Endothelial cell of umbilical vein (primary cell): ENCODE measurements at regions not wholly inside any gene's neighbourhood (a gene's known extent, or its start where the extent isn't known, plus 50 kb on each side); places are given as distances from the start of the nearest gene placed in this dataset.

Source experiments
- BruUV-seq: library from RNA; stranded (reverse); fragments of 400-500 nt; replicated peaks from 2 replicates; lab custom pipeline; 2021; lab: Mats Ljungman, UMichigan
- CTCF ChIA-PET: fragments of 300-600, 350-600 bp; sonication (Branson Sonifier 250); formaldehyde crosslinking; loops from one replicate; lab custom pipeline; 2021; ENCODE audit warnings: antibody characterized with exemption, inconsistent platforms; lab: Charles Lee
- POLR2A ChIA-PET: fragments of 300-600, 350-600 bp; sonication (Branson Sonifier 250); formaldehyde crosslinking; loops from one replicate; lab custom pipeline; 2021; ENCODE audit warnings: antibody characterized with exemption, inconsistent platforms; lab: Charles Lee
- DNase-seq: peaks from one replicate; pipeline ENCODE4 v3.0.0-alpha.2; 2011; ENCODE audit warnings: low read depth, low spot score
- FAIRE-seq: peaks from 2 replicates; lab custom pipeline; 2011; peaks lifted over from hg19 to GRCh38; lab: Jason Lieb, UNC
- H2AFZ ChIP-seq: 2 replicates; pipeline ENCODE4 v1.6.0; 2012; ENCODE audit warnings: low read depth, low read length, control low read depth, inconsistent platforms
- H3K27ac ChIP-seq: 2 replicates; pipeline ENCODE4 v1.5.1; 2011; ENCODE audit warnings: low read depth, mild to moderate bottlenecking, control low read depth, low read length, moderate library complexity; ENCODE audit not compliant: insufficient read depth
- H3K27me3 ChIP-seq, 2 experiments: 2 replicates each; pipeline versions ENCODE4 v1.6.0 to v1.6.1; 2011; ENCODE audit warnings: low read length in 2 of 2, mixed read lengths in 1 of 2; ENCODE audit not compliant: control insufficient read depth in 2 of 2, insufficient read depth in 2 of 2
- H3K36me3 ChIP-seq, 2 experiments: 2 replicates in 1 of 2; 3 replicates in 1 of 2; pipeline ENCODE4 v1.5.1; 2011; ENCODE audit warnings: low read length in 2 of 2, mild to moderate bottlenecking in 1 of 2, moderate library complexity in 1 of 2; ENCODE audit not compliant: control insufficient read depth in 2 of 2, insufficient read depth in 2 of 2; ENCODE audit errors: extremely low read depth in 1 of 2
- H3K4me1 ChIP-seq: 3 replicates; pipeline ENCODE4 v1.5.1; 2011; ENCODE audit warnings: mild to moderate bottlenecking, low read length; ENCODE audit not compliant: control insufficient read depth, insufficient read depth; ENCODE audit errors: extremely low read depth
- H3K4me2 ChIP-seq: 2 replicates; pipeline ENCODE4 v1.6.1; 2011; ENCODE audit warnings: low read length, control low read depth, mixed read lengths; ENCODE audit not compliant: insufficient read depth
- H3K4me3 ChIP-seq, 3 experiments: fragments of 200-600 bp in 1 of 3; sonication (generic), shearing (Covaris generic) in 1 of 3; replicated peaks in 1 of 3; 2 replicates each; pipeline ENCODE4 v1.5.1; 2011 to 2016; ENCODE audit warnings: control low read depth in 3 of 3, low read length in 3 of 3, mild to moderate bottlenecking in 2 of 3, inconsistent platforms in 1 of 3, low read depth in 1 of 3, moderate library complexity in 1 of 3; ENCODE audit not compliant: insufficient read depth in 1 of 3
- H3K79me2 ChIP-seq: 2 replicates; pipeline ENCODE4 v1.6.0; 2012; ENCODE audit warnings: low read length, inconsistent platforms; ENCODE audit not compliant: control insufficient read depth, insufficient read depth
- H3K9ac ChIP-seq: replicated peaks from 2 replicates; pipeline ENCODE3; 2011; ENCODE audit warnings: low read length, control low read depth; ENCODE audit not compliant: insufficient read depth; ENCODE audit errors: extremely low read depth
- H3K9me1 ChIP-seq: replicated peaks from 3 replicates; pipeline ENCODE4 v1.6.0; 2011; ENCODE audit warnings: mild to moderate bottlenecking, low read length; ENCODE audit not compliant: control insufficient read depth, insufficient read depth; ENCODE audit errors: extremely low read depth
- H3K9me3 ChIP-seq: replicated peaks from 2 replicates; pipeline ENCODE4 v1.5.1; 2012; ENCODE audit warnings: low read length, inconsistent platforms; ENCODE audit not compliant: control insufficient read depth, insufficient read depth
- H4K20me1 ChIP-seq: replicated peaks from 2 replicates; pipeline ENCODE3; 2011; ENCODE audit warnings: mild to moderate bottlenecking, low read length; ENCODE audit not compliant: control insufficient read depth, insufficient read depth; ENCODE audit errors: extremely low read depth
- CTCF ChIP-seq, 2 donors: IDR thresholded peaks; 1 replicate in 1 of 2; 2 replicates in 1 of 2; pipeline ENCODE4 v1.5.1; 2011; ENCODE audit warnings: low read length in 2 of 2, mild to moderate bottlenecking in 2 of 2, moderate library complexity in 2 of 2, control low read depth in 1 of 2, inconsistent platforms in 1 of 2, low read depth in 1 of 2; ENCODE audit not compliant: insufficient read depth in 1 of 2; ENCODE audit errors: extremely low read depth in 1 of 2
- GATA2 ChIP-seq: IDR thresholded peaks from 2 replicates; pipeline ENCODE4 v1.7.0; 2011; ENCODE audit warnings: low read depth, mild to moderate bottlenecking, moderate library complexity, mixed read lengths, low read length; ENCODE audit not compliant: insufficient read length, insufficient read depth
- JUN ChIP-seq: IDR thresholded peaks from 2 replicates; pipeline ENCODE4 v1.6.1; 2011; ENCODE audit warnings: borderline replicate concordance, low read depth; ENCODE audit not compliant: insufficient read length, insufficient read depth
- MYC ChIP-seq: IDR thresholded peaks from one replicate; pipeline ENCODE4 v1.6.1; 2011; ENCODE audit warnings: mild to moderate bottlenecking, low read depth, low read length
- POLR2A ChIP-seq: IDR thresholded peaks from 2 replicates; pipeline ENCODE4 v1.6.1; 2012; ENCODE audit warnings: low read depth, mild to moderate bottlenecking, control low read depth, low read length
- POLR2AphosphoS5 ChIP-seq: IDR thresholded peaks from 2 replicates; pipeline ENCODE4 v1.6.1; 2012; ENCODE audit warnings: low read depth, mild to moderate bottlenecking, control low read depth, low read length, moderate library complexity; ENCODE audit not compliant: insufficient read depth
- dilution Hi-C: fragments of 300-500 bp; cut with MboI; formaldehyde crosslinking; loops from one replicate; pipeline ENCODE4 v1.15.0; 2019; ENCODE audit warnings: low sequenced_read_pairs; ENCODE audit not compliant: extremely low pct_ligation_motif_present
- intact Hi-C: fragments of 100-400 bp; cut with micrococcal nuclease; formaldehyde crosslinking; loops from one replicate; pipeline ENCODE4 v1.10.0; 2022

DNA sequence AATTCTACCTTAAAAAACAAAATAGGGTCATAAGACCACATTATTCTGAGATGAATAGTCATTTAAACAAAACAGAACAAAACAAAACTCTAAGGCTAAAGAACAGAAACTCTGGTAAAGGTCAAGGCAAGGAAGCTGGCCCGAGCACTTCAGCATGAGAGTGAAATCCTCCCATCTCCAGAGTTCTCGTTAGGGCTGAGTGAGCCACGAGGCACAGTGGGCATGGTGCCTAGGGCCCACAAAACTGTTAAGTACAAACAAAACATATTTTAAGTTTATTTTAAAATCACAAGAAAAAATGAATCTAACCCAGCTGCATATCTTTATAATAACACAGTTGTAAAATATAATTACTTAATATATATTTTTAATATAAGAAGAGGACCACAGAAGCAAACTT is 417.8 kb upstream of the GBE1 start:
- H3K4me1 ChIP-seq: no peaks in the 10 kb centered on the region
- TF ChIP-seq CTCF (IDR thresholded peaks at IDR 0.05; ENCODE audit: extremely low read depth in 1 of 2, insufficient read depth in 1 of 2, low read depth in 1 of 2, low read length in 2 of 2) (no peak), POLR2AphosphoS5 (no peak), JUN (no peak)
- H3K4me2 ChIP-seq: no peak overlapping the region
- no peak overlapping the region for H3K27ac ChIP-seq
- H2AFZ ChIP-seq: no peak overlapping the region
- H3K27me3 ChIP-seq: peaks cover 0 to 2% of the 10 kb centered on the region in 2 experiments
- intact Hi-C loops (no loop called here), dilution Hi-C loops (no loop called here)
- H3K79me2 ChIP-seq: no peaks in the 10 kb centered on the region
- H3K9me3 ChIP-seq: no peaks in the 10 kb centered on the region
- FAIRE-seq (no peak), DNase-seq (no peak)
- H3K9me1 ChIP-seq: no peaks in the 10 kb centered on the region
- no peaks in the 10 kb centered on the region for H3K36me3 ChIP-seq
- ChIA-PET POLR2A (no interaction called here), CTCF (no interaction called here)
- no TSS peak for BruUV-seq
- H4K20me1 ChIP-seq: no peaks in the 10 kb centered on the region
- no peak overlapping the region for H3K9ac ChIP-seq
- H3K4me3 ChIP-seq: no peak overlapping the region

DNA sequence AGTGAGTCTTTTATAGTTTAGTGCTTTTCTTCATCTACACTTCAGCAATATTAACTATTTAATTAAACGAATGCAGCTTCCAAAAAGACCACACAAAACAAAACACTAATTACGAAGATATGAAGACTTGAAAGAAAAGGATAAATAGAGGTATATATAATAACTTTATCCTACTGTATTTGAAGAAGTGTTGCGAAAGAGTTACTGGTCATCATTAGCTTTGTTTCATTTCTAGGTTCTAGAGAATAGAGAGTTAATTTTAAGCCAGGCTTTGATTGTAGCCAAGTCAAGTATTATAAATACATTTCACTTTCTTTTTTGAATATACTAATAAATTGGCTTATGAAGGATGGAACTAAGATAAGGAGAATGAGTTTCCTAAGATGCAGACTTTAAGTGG is 416.8 kb upstream of the GBE1 start:
- no peak for DNase-seq
- ChIA-PET POLR2A (no interaction called here), CTCF (no interaction called here)
- Histone ChIP-seq H3K4me2 (no peak overlapping the region), H3K27me3 (peaks cover 0 to 2% of the 10 kb centered on the region in 2 experiments), H3K9me1 (no peaks in the 10 kb centered on the region), H3K79me2 (no peaks in the 10 kb centered on the region), H4K20me1 (no peaks in the 10 kb centered on the region), H3K27ac (no peak overlapping the region), H3K9me3 (no peaks in the 10 kb centered on the region), H2AFZ (no peak overlapping the region), H3K9ac (no peak overlapping the region), H3K4me3 (no peak overlapping the region), H3K36me3 (no peaks in the 10 kb centered on the region), H3K4me1 (no peaks in the 10 kb centered on the region)
- no TSS peak for BruUV-seq
- dilution Hi-C loops (no loop called here), intact Hi-C loops (no loop called here)
- TF ChIP-seq MYC: no peak
- no peak for TF ChIP-seq GATA2
- no peak for TF ChIP-seq POLR2A
- FAIRE-seq: no peak
